ENCODE measurements at regions not wholly inside any gene's neighbourhood (a gene's known extent, or its start where the extent isn't known, plus 50 kb on each side); places are given as distances from the start of the nearest gene placed in this dataset.

DNA sequence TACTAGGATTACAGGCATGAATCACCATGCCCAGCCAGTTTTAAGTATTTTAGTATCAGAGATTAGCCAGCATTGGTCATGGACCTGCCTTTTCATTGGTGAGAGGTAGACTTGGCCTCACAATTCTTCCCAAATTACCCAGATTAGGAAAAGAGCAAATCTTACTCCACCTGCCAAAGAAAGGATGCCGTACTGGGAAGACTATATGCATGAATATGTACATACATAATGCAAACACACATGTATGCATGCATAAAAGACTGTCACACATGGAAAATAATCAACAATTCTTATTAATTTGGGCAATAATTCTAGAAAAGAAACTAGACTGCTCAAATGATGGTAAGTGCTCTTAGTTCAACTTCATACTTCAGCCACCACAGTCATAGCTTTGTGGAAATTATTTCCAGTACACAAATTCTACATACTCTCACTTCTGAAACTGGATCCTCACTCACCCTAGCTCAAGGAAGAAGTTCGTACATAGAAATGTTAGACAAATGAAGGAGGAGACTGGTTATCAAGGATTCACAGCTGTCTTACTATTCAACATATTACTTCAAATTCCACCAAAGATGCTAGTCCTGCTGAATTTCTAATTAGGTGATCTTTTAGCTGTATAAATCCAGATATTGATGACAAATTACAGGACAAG lies 73.7 kb downstream of the MINAR2 start:
- no peak for DNase-seq (ENCODE audit: low read depth)

DNA sequence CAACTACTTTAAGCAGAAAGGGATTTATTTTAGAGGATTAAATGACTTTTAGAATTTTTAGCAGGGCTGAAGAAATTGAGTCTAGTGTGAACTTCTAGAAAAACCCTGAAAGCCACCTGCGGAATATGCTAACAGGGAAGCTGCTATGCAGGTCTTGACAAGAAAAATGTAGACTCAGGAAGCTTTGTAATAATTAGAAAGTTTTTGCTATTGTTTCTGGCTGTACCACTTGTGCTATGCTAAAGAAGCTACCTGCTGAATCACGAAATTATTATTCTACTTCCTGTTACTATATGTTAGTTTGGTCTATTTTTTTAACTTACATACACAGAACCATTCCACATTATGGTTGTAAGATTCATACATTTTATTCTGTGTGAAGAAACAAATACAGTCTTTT lies 74.0 kb upstream of the CHSY3 start:
- DNase-seq (ENCODE audit: low read depth): no peak

- DNase-seq (ENCODE audit: low read depth): no peak
These were observed 67.9 kb upstream of the CHSY3 start for GRCh38 chr5:129836321-129836720.

DNA sequence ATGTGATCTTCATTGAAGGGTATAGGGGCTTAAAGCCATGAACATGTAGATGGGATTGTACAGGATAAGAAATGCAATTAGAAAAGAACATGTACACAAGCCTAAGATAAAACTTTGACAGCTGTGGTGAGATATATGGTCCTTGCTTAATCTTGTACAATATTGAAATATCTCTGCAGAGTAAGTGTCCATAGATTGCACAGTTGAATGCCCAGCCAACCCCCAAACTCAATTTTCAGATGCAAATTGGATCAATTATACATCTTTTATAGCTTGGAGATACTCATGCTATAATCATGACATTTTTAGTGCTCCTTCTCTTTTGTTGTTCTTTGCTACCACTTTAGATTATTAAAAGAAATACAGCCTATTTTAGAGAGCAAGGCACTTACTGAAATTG lies 59.5 kb upstream of the CHSY3 start:
- no peak for DNase-seq (ENCODE audit: low read depth)

DNA sequence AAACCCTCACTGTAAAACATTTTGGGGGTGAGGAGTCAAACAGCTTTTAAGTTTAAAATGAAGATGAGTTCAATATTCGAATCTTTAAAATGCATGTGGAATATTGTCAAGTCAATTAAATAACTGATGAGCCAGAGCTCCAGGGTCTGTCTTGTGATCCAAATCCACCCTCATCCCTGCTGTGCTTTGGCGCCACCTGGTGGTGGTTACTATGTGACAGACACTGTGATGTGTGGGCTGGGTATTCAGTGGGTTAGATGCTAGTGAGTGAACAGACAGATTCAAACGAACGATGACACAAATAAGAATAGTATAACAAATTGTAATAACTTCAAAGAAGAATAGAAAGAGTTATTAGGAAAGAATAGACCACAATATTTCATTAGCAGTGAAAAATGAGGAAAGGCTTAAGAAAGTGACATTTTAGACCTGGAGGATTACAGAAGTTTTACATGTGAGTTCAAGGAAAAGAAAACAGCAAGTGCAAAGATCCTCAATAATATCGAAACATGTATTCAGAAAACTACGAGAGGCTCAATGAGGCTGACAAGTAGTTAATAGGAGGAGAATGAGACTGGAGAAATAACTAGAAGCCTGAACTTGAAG lies 51.4 kb upstream of the CHSY3 start:
- DNase-seq (ENCODE audit: low read depth): peak; percentile 45

- DNase-seq (ENCODE audit: low read depth): no peak
These were observed 50.7 kb upstream of the CHSY3 start for GRCh38 chr5:129853588-129853987.

Data from HS-5 (cell line).